ENCODE measurements at regions not wholly inside any gene's neighbourhood (a gene's known extent, or its start where the extent isn't known, plus 50 kb on each side); places are given as distances from the start of the nearest gene placed in this dataset.

DNA sequence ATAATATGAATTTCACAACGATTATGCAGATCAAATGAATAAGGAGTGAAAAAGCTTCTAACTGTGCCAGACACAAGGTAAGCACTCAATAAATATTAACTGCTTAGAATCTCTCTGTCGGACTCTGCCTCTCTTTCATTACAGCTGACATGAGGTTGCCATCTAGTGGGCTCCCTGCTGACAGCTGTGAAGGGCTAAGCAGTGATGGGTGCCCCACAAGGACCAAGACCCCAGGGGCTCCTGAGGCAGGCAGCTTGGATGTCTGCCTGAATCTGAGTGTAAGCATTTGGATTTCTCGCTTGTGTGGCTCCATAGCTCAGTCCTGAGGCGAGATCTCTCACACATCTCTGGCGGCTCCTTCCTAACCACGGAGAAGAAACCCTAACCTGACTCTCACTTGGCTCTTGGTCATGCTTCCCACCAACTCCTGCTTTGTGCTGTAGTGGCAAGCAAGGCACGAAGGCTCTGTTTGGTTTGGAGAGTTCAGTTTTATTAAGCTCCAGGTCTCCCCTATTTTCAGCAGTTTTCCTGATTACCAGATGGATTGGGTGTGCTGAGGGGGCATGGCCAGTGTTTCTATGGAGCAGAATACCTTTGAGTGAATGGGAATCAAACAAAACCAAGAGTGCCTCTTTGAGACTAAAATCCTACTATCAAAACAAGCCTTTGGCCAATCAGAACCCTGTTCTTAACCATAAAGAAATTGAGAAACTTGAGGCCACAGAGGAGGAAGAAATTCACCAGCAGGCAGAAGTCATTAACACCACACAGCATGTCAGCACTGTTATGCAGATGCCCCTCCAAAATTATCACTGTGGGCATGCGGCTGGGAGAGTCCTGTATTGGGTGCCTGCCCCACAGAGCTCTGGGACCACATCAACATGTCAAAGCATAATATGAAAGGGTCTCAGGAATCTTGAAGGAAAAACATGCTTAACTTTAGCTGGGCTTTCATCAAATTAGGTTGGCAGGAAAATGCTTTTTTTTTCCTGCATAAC, 152.8 kb upstream of the NTM start:
- Histone ChIP-seq H3K9me3 (ENCODE audit: control insufficient read depth in 5 of 5, low read length in 5 of 5) (no peaks in the 10 kb centered on the region), H3K27ac (ENCODE audit: low read depth, low read length) (no peak overlapping the region), H3K36me3 (ENCODE audit: control insufficient read depth in 5 of 5, insufficient read depth in 5 of 5, low read length in 5 of 5) (no peaks in the 10 kb centered on the region), H3K9ac (ENCODE audit: low read length in 5 of 5) (no peak overlapping the region), H3K4me3 (ENCODE audit: low read depth in 1 of 5, low read length in 5 of 5) (no peak overlapping the region), H3K4me1 (ENCODE audit: control insufficient read depth in 5 of 5, insufficient read depth in 5 of 5, low read length in 5 of 5) (no peaks in the 10 kb centered on the region), H3K27me3 (ENCODE audit: control insufficient read depth in 5 of 5, insufficient read depth in 4 of 5, low read length in 5 of 5) (peaks cover 0 to 7% (median 4%) of the 10 kb centered on the region in 5 donors)

- no peaks in the 10 kb centered on the region for H3K36me3 ChIP-seq (ENCODE audit: control insufficient read depth in 5 of 5, insufficient read depth in 5 of 5, low read length in 5 of 5)
- H3K9me3 ChIP-seq (ENCODE audit: control insufficient read depth in 5 of 5, low read length in 5 of 5), result no peaks in the 10 kb centered on the region
- H3K27me3 ChIP-seq (ENCODE audit: control insufficient read depth in 5 of 5, insufficient read depth in 4 of 5, low read length in 5 of 5), result peaks cover 0 to 7% (median 4%) of the 10 kb centered on the region in 5 donors
- H3K4me1 ChIP-seq (ENCODE audit: control insufficient read depth in 5 of 5, insufficient read depth in 5 of 5, low read length in 5 of 5), result no peaks in the 10 kb centered on the region
- no peak overlapping the region for H3K9ac ChIP-seq (ENCODE audit: low read length in 5 of 5)
- H3K4me3 ChIP-seq (ENCODE audit: low read depth in 1 of 5, low read length in 5 of 5), result no peak overlapping the region
- no peak overlapping the region for H3K27ac ChIP-seq (ENCODE audit: low read depth, low read length)
These were observed 151.9 kb upstream of the NTM start for GRCh38 chr11:131218542-131218941.

GRCh38 chr11:131219646-131220045, 150.8 kb upstream of the NTM start:
- no peak overlapping the region for H3K4me3 ChIP-seq (ENCODE audit: low read depth in 1 of 5, low read length in 5 of 5)
- H3K4me1 ChIP-seq (ENCODE audit: control insufficient read depth in 5 of 5, insufficient read depth in 5 of 5, low read length in 5 of 5), result no peaks in the 10 kb centered on the region
- H3K27me3 ChIP-seq (ENCODE audit: control insufficient read depth in 5 of 5, insufficient read depth in 4 of 5, low read length in 5 of 5), result peaks cover 0 to 7% (median 4%) of the 10 kb centered on the region in 5 donors
- H3K9me3 ChIP-seq (ENCODE audit: control insufficient read depth in 5 of 5, low read length in 5 of 5), result peaks cover 0 to 4% (median 2%) of the 10 kb centered on the region in 5 donors
- H3K36me3 ChIP-seq (ENCODE audit: control insufficient read depth in 5 of 5, insufficient read depth in 5 of 5, low read length in 5 of 5), result no peaks in the 10 kb centered on the region
- no peak overlapping the region for H3K27ac ChIP-seq (ENCODE audit: low read depth, low read length)
- H3K9ac ChIP-seq (ENCODE audit: low read length in 5 of 5), result no peak overlapping the region

DNA sequence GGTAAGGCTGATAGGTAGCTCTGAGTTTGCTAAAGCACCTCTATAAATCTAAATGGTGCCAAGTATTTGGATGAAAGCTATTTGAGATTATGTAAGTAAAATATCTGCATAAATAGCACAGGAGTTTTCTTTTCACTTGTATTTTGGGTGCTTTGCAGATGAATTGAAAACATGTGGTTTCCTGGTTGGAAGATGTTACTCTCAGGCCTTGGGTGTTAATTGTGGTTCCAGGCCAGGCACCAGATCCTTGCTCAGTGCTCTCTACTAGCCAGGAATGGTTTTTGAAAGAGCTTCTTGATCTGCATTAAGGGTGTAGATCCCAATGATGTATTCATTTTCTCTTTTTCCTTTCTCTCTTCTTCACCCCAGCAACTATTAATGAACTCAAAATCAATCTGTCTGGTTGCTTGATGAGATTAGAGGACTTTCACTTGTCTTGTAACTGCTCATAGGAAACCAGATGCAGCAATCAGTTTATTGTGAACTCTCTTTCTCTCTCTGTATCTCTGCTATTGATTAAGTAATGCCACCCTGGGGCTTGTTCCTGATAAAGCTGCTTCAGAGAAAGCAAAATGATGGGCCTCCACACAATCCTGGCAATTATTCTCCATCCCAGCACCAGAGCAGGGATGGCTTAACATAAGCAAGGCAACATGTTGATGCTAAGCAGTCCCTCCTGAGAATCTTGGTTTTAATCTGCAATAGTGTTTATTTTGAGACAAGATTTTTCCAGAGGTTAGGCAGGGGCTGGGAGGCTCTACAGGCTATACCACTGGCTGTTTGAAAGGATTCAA, 147.0 kb upstream of the NTM start:
- peaks cover 0 to 7% (median 4%) of the 10 kb centered on the region in 5 donors for H3K9me3 ChIP-seq (ENCODE audit: control insufficient read depth in 5 of 5, low read length in 5 of 5)
- peaks cover 0 to 4% (median 0%) of the 10 kb centered on the region in 5 donors for H3K27me3 ChIP-seq (ENCODE audit: control insufficient read depth in 5 of 5, insufficient read depth in 4 of 5, low read length in 5 of 5)
- no peak overlapping the region for H3K9ac ChIP-seq (ENCODE audit: low read length in 5 of 5)
- no peak overlapping the region for H3K27ac ChIP-seq (ENCODE audit: low read depth, low read length)
- no peaks in the 10 kb centered on the region for H3K36me3 ChIP-seq (ENCODE audit: control insufficient read depth in 5 of 5, insufficient read depth in 5 of 5, low read length in 5 of 5)
- H3K4me3 ChIP-seq (ENCODE audit: low read depth in 1 of 5, low read length in 5 of 5), result no peak overlapping the region
- no peaks in the 10 kb centered on the region for H3K4me1 ChIP-seq (ENCODE audit: control insufficient read depth in 5 of 5, insufficient read depth in 5 of 5, low read length in 5 of 5)

DNA sequence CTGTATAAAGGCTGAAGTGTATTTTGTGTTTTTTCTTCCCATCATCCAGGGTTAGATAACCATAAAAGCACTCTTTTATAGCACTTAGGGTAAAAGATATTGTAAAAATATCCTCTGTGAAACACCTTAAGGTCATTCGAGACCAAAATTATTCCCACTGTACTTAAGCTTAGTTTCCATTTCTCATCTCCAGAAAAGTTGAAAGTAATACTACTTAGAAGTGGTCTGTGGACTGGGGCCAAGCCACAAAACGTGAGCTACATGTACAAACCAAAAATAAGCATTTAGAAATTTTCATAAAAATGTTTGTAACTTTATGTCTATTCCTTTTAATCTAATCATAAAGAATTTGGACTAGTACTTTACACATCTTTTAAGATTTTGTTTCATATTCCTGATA, 142.0 kb upstream of the NTM start:
- no peak overlapping the region for H3K9ac ChIP-seq (ENCODE audit: low read length in 5 of 5)

GRCh38 chr11:131229221-131229620, 141.2 kb upstream of the NTM start:
- no peak overlapping the region for H3K9ac ChIP-seq (ENCODE audit: low read length in 5 of 5)
- H3K27ac ChIP-seq (ENCODE audit: low read depth, low read length), result no peak overlapping the region
- no peaks in the 10 kb centered on the region for H3K4me1 ChIP-seq (ENCODE audit: control insufficient read depth in 5 of 5, insufficient read depth in 5 of 5, low read length in 5 of 5)
- peaks cover 0 to 3% (median 1%) of the 10 kb centered on the region in 5 donors for H3K27me3 ChIP-seq (ENCODE audit: control insufficient read depth in 5 of 5, insufficient read depth in 4 of 5, low read length in 5 of 5)
- no peaks in the 10 kb centered on the region for H3K36me3 ChIP-seq (ENCODE audit: control insufficient read depth in 5 of 5, insufficient read depth in 5 of 5, low read length in 5 of 5)
- no peak overlapping the region for H3K4me3 ChIP-seq (ENCODE audit: low read depth in 1 of 5, low read length in 5 of 5)
- peaks cover 0 to 7% (median 4%) of the 10 kb centered on the region in 5 donors for H3K9me3 ChIP-seq (ENCODE audit: control insufficient read depth in 5 of 5, low read length in 5 of 5)

More for the DNA sequence above, 142.0 kb upstream of the NTM start:
- Histone ChIP-seq H3K4me3 (ENCODE audit: low read depth in 1 of 5, low read length in 5 of 5) (no peak overlapping the region), H3K27me3 (ENCODE audit: control insufficient read depth in 5 of 5, insufficient read depth in 4 of 5, low read length in 5 of 5) (no peaks in the 10 kb centered on the region), H3K9me3 (ENCODE audit: control insufficient read depth in 5 of 5, low read length in 5 of 5) (peaks cover 0 to 7% (median 4%) of the 10 kb centered on the region in 5 donors), H3K27ac (ENCODE audit: low read depth, low read length) (no peak overlapping the region), H3K4me1 (ENCODE audit: control insufficient read depth in 5 of 5, insufficient read depth in 5 of 5, low read length in 5 of 5) (no peaks in the 10 kb centered on the region), H3K36me3 (ENCODE audit: control insufficient read depth in 5 of 5, insufficient read depth in 5 of 5, low read length in 5 of 5) (no peaks in the 10 kb centered on the region)

DNA sequence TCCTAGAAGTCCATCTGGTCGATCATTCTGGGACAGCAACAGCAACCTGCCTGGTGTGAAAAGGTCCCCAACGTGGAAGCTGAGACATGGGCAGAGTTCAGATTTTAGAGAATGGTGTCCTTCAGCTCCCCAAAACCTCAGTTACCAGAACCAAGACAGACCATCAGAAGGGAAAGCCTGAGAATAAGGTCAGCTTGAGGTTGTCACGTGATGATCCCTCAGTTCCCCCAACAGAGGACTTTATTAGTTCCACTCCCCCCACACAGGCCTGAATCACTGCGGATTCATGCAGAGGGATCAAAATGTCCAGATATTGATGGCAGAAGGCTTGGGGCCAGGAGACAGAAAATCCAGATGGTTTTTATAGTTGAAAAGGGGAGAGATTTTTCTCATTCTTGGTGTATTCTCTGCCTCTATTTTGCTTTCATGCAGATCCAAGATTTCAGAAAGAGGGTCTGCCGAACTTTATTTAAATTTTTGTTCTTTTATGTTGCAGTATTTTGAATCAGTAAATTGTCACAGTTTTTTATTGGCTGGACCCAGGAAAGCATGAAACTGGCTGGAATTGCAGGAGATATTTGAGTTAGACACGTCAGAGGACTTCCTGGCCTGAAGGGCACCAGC, 139.0 kb upstream of the NTM start:
- Histone ChIP-seq H3K27ac (ENCODE audit: low read depth, low read length) (no peak overlapping the region), H3K4me1 (ENCODE audit: control insufficient read depth in 5 of 5, insufficient read depth in 5 of 5, low read length in 5 of 5) (no peaks in the 10 kb centered on the region), H3K9ac (ENCODE audit: low read length in 5 of 5) (no peak overlapping the region), H3K4me3 (ENCODE audit: low read depth in 1 of 5, low read length in 5 of 5) (no peak overlapping the region), H3K36me3 (ENCODE audit: control insufficient read depth in 5 of 5, insufficient read depth in 5 of 5, low read length in 5 of 5) (no peaks in the 10 kb centered on the region), H3K27me3 (ENCODE audit: control insufficient read depth in 5 of 5, insufficient read depth in 4 of 5, low read length in 5 of 5) (peaks cover 0 to 14% (median 6%) of the 10 kb centered on the region in 5 donors), H3K9me3 (ENCODE audit: control insufficient read depth in 5 of 5, low read length in 5 of 5) (no peaks in the 10 kb centered on the region)

DNA sequence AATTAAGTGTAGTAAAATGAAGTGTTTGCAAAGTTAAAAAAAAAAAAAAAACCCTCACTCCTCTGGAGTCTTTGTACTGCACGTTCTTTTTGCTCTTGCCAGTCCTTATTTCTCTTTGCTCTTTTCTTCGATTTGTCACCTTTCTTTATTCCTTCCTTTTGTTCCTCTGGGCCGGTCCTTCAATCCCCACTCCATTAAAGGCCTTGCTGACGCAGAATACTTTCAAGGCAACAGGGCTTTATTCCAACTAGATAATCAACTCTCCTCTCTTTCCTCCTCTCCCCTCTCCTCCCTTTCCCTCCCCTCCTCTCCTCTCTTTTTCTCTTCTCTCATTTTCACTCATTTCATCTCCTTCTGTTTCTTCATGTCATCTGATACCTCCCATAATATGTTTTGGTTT, 138.2 kb upstream of the NTM start:
- Histone ChIP-seq H3K9ac (ENCODE audit: low read length in 5 of 5) (no peak overlapping the region), H3K9me3 (ENCODE audit: control insufficient read depth in 5 of 5, low read length in 5 of 5) (no peaks in the 10 kb centered on the region), H3K4me3 (ENCODE audit: low read depth in 1 of 5, low read length in 5 of 5) (no peak overlapping the region), H3K27me3 (ENCODE audit: control insufficient read depth in 5 of 5, insufficient read depth in 4 of 5, low read length in 5 of 5) (peaks cover 0 to 14% (median 7%) of the 10 kb centered on the region in 5 donors), H3K27ac (ENCODE audit: low read depth, low read length) (no peak overlapping the region), H3K36me3 (ENCODE audit: control insufficient read depth in 5 of 5, insufficient read depth in 5 of 5, low read length in 5 of 5) (no peaks in the 10 kb centered on the region), H3K4me1 (ENCODE audit: control insufficient read depth in 5 of 5, insufficient read depth in 5 of 5, low read length in 5 of 5) (no peaks in the 10 kb centered on the region)

GRCh38 chr11:131234221-131234620, 136.2 kb upstream of the NTM start:
- H3K9me3 ChIP-seq (ENCODE audit: control insufficient read depth in 5 of 5, low read length in 5 of 5), result no peaks in the 10 kb centered on the region
- H3K4me1 ChIP-seq (ENCODE audit: control insufficient read depth in 5 of 5, insufficient read depth in 5 of 5, low read length in 5 of 5), result no peaks in the 10 kb centered on the region
- peaks cover 0 to 14% (median 8%) of the 10 kb centered on the region in 5 donors for H3K27me3 ChIP-seq (ENCODE audit: control insufficient read depth in 5 of 5, insufficient read depth in 4 of 5, low read length in 5 of 5)
- H3K9ac ChIP-seq (ENCODE audit: low read length in 5 of 5), result no peak overlapping the region
- H3K27ac ChIP-seq (ENCODE audit: low read depth, low read length), result no peak overlapping the region
- H3K36me3 ChIP-seq (ENCODE audit: control insufficient read depth in 5 of 5, insufficient read depth in 5 of 5, low read length in 5 of 5), result no peaks in the 10 kb centered on the region
- no peak overlapping the region for H3K4me3 ChIP-seq (ENCODE audit: low read depth in 1 of 5, low read length in 5 of 5)

Measured in subcutaneous abdominal adipose tissue (tissue), 5 donors.